OCI-LY3 (cell line): ENCODE measurements at regions not wholly inside any gene's neighbourhood (a gene's known extent, or its start where the extent isn't known, plus 50 kb on each side); places are given as distances from the start of the nearest gene placed in this dataset.

Experiments
- CTCF ChIP-seq: fragments of 200-600, 300-600 bp; sonication (generic); IDR thresholded peaks from 2 replicates; pipeline ENCODE4 v1.5.1; 2014; ENCODE audit warnings: antibody characterized with exemption, low read length, low read depth
- EZH2phosphoT487 ChIP-seq: fragments of 200-600 bp; shearing (Covaris generic); IDR thresholded peaks from 2 replicates; pipeline ENCODE4 v1.6.1; 2018; ENCODE audit warnings: antibody characterized with exemption, mixed run types, low read depth

- TF ChIP-seq CTCF: no peak
- no peak for TF ChIP-seq EZH2phosphoT487
Observed at GRCh38 chr1:177426497-177426896, 255.7 kb downstream of the BRINP2 start.
